Tibial nerve (tissue), 4 donors: ENCODE measurements at regions not wholly inside any gene's neighbourhood (a gene's known extent, or its start where the extent isn't known, plus 50 kb on each side); places are given as distances from the start of the nearest gene placed in this dataset.
A peak's percentile ranks its signal among the peaks of the same experiment; 100 is the strongest.

ENCODE experiments used
- DNase-seq, 2 donors: peaks; one replicate each; pipeline ENCODE4 v3.0.0-alpha.2; 2019; ENCODE audit warnings: low spot score in 2 of 2
- H3K27ac ChIP-seq, 4 donors: fragments of 200-600 bp; sonication (generic) in 3 of 4; one replicate each; pipeline ENCODE4 v1.5.1; 2017 to 2019; ENCODE audit warnings: mild to moderate bottlenecking in 1 of 4
- H3K27me3 ChIP-seq, 2 donors: fragments of 200-600 bp; sonication (generic) in 1 of 2; one replicate each; pipeline versions ENCODE4 v1.5.1 to v1.6.0; 2017 to 2019
- H3K36me3 ChIP-seq, 3 donors: fragments of 200-600 bp; sonication (generic); one replicate each; pipeline ENCODE4 v1.5.1; 2018 to 2019
- H3K4me1 ChIP-seq, 4 donors: fragments of 200-600 bp; sonication (generic) in 3 of 4; one replicate each; pipeline ENCODE4 v1.5.1; 2017 to 2019
- H3K4me3 ChIP-seq, 4 donors: fragments of 200-600 bp; sonication (generic) in 3 of 4; one replicate each; pipeline ENCODE4 v1.5.1; 2017 to 2019; ENCODE audit warnings: mild to moderate bottlenecking in 1 of 4, moderate library complexity in 1 of 4
- H3K9me3 ChIP-seq, 4 donors: fragments of 200-600 bp; sonication (generic) in 3 of 4; one replicate each; pipeline ENCODE4 v1.5.1; 2017 to 2019
- EP300 ChIP-seq, 2 donors: sonication (generic); formaldehyde crosslinking; IDR thresholded peaks; one replicate each; pipeline ENCODE4 v1.6.1; 2017; ENCODE audit warnings: antibody characterized with exemption in 2 of 2, mild to moderate bottlenecking in 1 of 2
- POLR2A ChIP-seq, 2 donors: fragments of 450-650 bp; IDR thresholded peaks; one replicate each; pipeline ENCODE4 v1.6.1; 2017; ENCODE audit warnings: antibody characterized with exemption in 2 of 2, mild to moderate bottlenecking in 2 of 2, moderate library complexity in 2 of 2
- WGBS, 2 donors: methylation state at CpG; one replicate each; pipeline ENCODE4 v1.1.5; 2018; 5-methylcytosine and 5-hydroxymethylcytosine counted together
- TF ChIP-seq, protein P1 (sequence below), 5 experiments: fragments of 200-600 bp in 3 of 5; fragments of 450-650 bp in 2 of 5; sonication (generic) in 3 of 5; IDR thresholded peaks; one replicate each; pipeline ENCODE4 v1.5.1; 2016 to 2019; ENCODE audit warnings: antibody characterized with exemption in 5 of 5, mild to moderate bottlenecking in 3 of 5, moderate library complexity in 2 of 5

DNA sequence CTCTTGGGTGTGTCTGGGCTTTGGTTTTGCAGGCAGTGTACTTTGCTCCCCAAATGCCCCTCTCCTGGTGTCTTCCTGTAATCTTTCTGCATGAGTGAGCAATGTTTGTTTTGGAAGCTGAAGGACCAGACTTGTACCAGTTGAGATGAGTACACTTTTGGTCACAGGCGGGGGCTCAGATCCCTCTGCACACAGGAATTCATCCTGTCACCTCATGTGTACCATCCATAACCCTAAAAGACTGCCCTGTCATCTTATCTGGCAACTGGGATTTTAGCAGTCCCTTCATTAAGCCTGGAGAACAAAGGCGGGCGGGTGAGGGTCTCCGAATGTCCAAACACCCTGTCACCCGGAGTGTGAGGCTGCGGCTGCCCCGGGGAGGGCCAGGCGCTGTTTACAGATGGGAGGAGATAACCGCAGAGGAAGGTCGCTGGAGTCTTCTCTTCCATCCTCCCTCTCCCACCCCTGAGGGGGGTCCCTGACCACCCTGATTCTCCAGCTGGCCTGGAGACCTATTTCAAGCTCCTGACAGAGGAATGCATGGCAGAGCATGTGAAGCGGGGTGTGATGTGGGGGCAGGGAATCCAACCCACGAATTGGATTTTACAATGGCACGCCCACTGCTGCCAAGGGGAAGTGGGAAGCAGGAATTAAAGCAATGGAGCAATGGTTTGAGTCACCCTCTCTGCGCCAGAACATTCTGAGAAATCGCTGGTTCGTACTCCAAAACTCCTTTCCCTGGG lies 158.2 kb upstream of the MYCN start:
- H3K4me1 ChIP-seq, result peaks cover 0 to 9% (median 2%) of the 10 kb centered on the region in 4 donors
- no peak for DNase-seq
- WGBS, 2 donors, result 57 to 63% methylated on average over 16 of the region's 16 CpGs

GRCh38 chr2:15782769-15783294 lies 157.5 kb upstream of the MYCN start:
- Histone ChIP-seq H3K4me1 (peaks cover 0 to 9% (median 2%) of the 10 kb centered on the region in 4 donors), H3K27me3 (no peaks in the 10 kb centered on the region), H3K4me3 (no peak overlapping the region), H3K9me3 (no peaks in the 10 kb centered on the region), H3K27ac (no peak overlapping the region), H3K36me3 (no peaks in the 10 kb centered on the region)
- WGBS, 2 donors, result 86 to 91% methylated on average over 7 of the region's 7 CpGs
- DNase-seq, result no peak
- TF ChIP-seq, protein P1, sequence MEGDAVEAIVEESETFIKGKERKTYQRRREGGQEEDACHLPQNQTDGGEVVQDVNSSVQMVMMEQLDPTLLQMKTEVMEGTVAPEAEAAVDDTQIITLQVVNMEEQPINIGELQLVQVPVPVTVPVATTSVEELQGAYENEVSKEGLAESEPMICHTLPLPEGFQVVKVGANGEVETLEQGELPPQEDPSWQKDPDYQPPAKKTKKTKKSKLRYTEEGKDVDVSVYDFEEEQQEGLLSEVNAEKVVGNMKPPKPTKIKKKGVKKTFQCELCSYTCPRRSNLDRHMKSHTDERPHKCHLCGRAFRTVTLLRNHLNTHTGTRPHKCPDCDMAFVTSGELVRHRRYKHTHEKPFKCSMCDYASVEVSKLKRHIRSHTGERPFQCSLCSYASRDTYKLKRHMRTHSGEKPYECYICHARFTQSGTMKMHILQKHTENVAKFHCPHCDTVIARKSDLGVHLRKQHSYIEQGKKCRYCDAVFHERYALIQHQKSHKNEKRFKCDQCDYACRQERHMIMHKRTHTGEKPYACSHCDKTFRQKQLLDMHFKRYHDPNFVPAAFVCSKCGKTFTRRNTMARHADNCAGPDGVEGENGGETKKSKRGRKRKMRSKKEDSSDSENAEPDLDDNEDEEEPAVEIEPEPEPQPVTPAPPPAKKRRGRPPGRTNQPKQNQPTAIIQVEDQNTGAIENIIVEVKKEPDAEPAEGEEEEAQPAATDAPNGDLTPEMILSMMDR (IDR thresholded peaks at IDR 0.05), result no peak
- TF ChIP-seq EP300 (IDR thresholded peaks at IDR 0.05), result no peak
- TF ChIP-seq POLR2A (IDR thresholded peaks at IDR 0.05), result no peak

More for the DNA sequence above, 158.2 kb upstream of the MYCN start:
- Histone ChIP-seq H3K4me3 (no peak overlapping the region), H3K9me3 (no peaks in the 10 kb centered on the region), H3K27me3 (no peaks in the 10 kb centered on the region), H3K27ac (no peak overlapping the region), H3K36me3 (no peaks in the 10 kb centered on the region)
- peak in 1 of 2 donors; percentile 35 for TF ChIP-seq EP300 (IDR thresholded peaks at IDR 0.05)
- no peak for TF ChIP-seq POLR2A (IDR thresholded peaks at IDR 0.05)

- Histone ChIP-seq H3K36me3 (no peaks in the 10 kb centered on the region), H3K27ac (no peak overlapping the region), H3K4me1 (peaks cover 0 to 14% (median 2%) of the 10 kb centered on the region in 4 donors), H3K27me3 (no peaks in the 10 kb centered on the region), H3K9me3 (no peaks in the 10 kb centered on the region), H3K4me3 (no peak overlapping the region)
- TF ChIP-seq POLR2A (IDR thresholded peaks at IDR 0.05) (no peak), EP300 (IDR thresholded peaks at IDR 0.05) (no peak)
- TF ChIP-seq, protein P1 (IDR thresholded peaks at IDR 0.05), result no peak
- no peak for DNase-seq
- WGBS, 2 donors, result 93 to 98% methylated on average over 6 of the region's 6 CpGs
Measured at GRCh38 chr2:15783489-15783888, 156.9 kb upstream of the MYCN start.

- WGBS, 2 donors, result 94 to 96% methylated on average over 13 of the region's 13 CpGs
Measured at GRCh38 chr2:15784106-15784885, 156.1 kb upstream of the MYCN start.

More at GRCh38 chr2:15784106-15784885, 156.1 kb upstream of the MYCN start:
- no peaks in the 10 kb centered on the region for H3K36me3 ChIP-seq
- no peak for TF ChIP-seq EP300 (IDR thresholded peaks at IDR 0.05)
- TF ChIP-seq POLR2A (IDR thresholded peaks at IDR 0.05), result no peak
- TF ChIP-seq, protein P1 (IDR thresholded peaks at IDR 0.05), result no peak
- no peak overlapping the region for H3K27ac ChIP-seq
- no peak for DNase-seq
- no peaks in the 10 kb centered on the region for H3K9me3 ChIP-seq
- H3K27me3 ChIP-seq, result no peaks in the 10 kb centered on the region
- peaks cover 0 to 16% (median 2%) of the 10 kb centered on the region in 4 donors for H3K4me1 ChIP-seq
- no peak overlapping the region for H3K4me3 ChIP-seq
